CD4-positive, alpha-beta T cell treated with Interferon gamma for 1 hour (primary cell): ENCODE measurements at regions not wholly inside any gene's neighbourhood (a gene's known extent, or its start where the extent isn't known, plus 50 kb on each side); places are given as distances from the start of the nearest gene placed in this dataset.
A peak's percentile ranks its signal among the peaks of the same experiment; 100 is the strongest.

Source experiments
- DNase-seq: peaks from one replicate; pipeline ENCODE4 v3.0.0-alpha.2; 2020

DNA sequence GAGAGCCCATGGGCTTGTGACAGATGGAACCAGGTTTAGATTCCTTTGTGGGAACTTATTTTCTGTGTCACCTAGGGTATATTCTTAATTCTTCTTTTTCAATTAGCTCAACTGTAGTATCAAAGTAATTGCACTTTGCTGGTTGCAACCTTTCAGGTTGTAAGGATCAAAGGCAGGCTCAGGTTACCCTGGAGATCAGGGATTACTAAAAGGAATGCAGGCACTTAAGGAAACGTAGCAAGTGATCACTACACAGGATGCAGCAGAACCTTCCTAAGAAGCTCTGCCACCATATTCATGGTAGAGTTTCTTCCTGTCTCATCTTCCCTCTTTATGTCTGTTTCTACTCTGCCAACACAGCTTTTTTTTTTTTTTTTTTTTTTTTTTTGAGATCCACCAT is 133.2 kb upstream of the JAG1 start:
- DNase-seq: no peak

GRCh38 chr20:10812759-10813327 is 139.0 kb upstream of the JAG1 start:
- DNase-seq: no peak

DNA sequence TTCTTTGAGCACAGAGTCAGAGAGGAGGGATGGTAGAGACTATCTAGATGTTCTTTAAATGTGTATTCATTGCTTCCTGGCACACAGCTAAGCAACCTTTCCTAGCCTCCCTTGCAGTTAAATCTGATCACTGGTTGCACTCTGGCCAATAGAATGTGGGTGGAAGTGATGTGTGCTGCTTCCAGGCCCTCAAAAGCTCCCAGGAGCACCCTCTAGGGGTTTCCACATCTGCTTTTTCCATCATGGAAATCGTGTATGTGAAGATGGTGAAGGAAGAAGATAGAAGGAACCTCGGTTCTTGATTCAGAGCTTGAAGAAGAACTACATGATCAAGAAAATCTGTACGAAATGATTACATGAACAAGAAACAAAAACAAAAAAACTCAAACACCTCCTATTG is 149.8 kb upstream of the JAG1 start:
- no peak for DNase-seq

- no peak for DNase-seq
These were observed 151.1 kb upstream of the JAG1 start for GRCh38 chr20:10824750-10825500.

GRCh38 chr20:10826111-10826510 is 152.3 kb upstream of the JAG1 start:
- no peak for DNase-seq

GRCh38 chr20:10828180-10828579 is 154.4 kb upstream of the JAG1 start:
- no peak for DNase-seq

GRCh38 chr20:10832141-10832540 is 158.3 kb upstream of the JAG1 start:
- DNase-seq: no peak

DNA sequence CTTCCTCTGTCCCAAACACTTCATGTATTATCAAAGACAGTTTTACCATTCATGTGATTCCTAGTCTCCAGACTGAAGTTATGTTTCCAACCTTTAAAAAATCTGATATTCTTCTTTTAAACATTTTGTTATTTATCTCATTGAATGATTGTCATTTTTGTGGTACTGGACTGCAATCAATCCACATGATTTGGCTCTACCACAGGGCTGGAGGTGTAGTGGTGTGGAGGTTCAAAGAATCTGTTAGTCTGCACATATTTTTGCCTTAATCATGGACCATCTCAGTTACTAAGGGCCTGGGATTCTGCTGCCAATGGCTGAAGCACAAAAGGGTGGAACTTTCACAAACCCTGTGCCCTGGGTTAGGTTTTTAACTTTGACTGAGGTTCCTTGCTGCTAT is 164.1 kb upstream of the JAG1 start:
- DNase-seq: no peak

GRCh38 chr20:10842116-10842515 is 168.3 kb upstream of the JAG1 start:
- DNase-seq: no peak

GRCh38 chr20:10843146-10843711 is 169.4 kb upstream of the JAG1 start:
- DNase-seq: no peak

DNA sequence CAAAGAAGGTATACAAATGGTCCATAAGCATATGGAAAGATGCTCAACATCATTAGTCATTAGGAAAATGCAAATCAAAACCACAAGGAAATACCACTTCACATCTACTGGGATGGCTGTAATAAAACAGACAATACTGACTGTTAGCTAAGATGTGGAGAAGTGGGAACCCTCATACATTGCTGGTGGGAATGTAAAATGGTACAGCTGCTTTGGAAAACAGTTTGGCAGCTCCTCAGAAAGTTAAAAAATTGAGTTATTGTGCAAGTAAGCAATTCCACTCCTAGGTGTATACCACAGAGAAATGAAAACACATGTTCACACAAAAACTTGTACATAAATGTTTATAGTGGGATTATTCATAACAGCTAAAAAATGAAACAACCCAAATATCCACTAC is 173.0 kb upstream of the JAG1 start:
- no peak for DNase-seq

DNA sequence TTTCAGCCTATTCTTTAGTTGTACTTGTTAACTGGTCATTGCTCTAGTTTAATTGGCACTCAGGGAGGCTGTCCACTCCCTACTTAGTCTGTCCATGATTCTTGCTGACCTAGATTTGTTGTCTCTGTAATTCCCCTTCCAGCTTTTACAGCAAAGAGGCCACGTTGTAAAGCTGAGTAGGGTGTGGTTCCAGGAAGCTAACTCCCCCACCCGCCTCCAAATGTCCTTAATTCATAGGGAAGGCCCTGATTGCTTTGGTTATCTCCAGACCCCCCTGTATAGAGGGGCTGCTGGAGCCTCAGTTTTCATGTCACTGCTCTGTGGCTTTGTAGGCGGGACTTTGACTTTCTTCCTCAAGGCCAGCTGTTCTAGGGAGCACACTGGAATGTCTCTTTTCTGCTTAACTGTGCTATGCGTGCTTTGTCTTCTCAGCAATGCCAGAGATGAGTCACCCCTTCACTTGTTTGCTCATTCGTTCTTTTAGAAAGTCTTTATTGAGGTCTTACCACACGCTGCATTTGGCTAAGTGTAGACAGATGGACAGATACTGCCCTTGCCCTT is 175.1 kb upstream of the JAG1 start:
- DNase-seq: no peak

GRCh38 chr20:10853176-10853575 is 179.4 kb upstream of the JAG1 start:
- DNase-seq: no peak

- no peak for DNase-seq
These were observed 179.9 kb upstream of the JAG1 start for GRCh38 chr20:10853731-10854130.

DNA sequence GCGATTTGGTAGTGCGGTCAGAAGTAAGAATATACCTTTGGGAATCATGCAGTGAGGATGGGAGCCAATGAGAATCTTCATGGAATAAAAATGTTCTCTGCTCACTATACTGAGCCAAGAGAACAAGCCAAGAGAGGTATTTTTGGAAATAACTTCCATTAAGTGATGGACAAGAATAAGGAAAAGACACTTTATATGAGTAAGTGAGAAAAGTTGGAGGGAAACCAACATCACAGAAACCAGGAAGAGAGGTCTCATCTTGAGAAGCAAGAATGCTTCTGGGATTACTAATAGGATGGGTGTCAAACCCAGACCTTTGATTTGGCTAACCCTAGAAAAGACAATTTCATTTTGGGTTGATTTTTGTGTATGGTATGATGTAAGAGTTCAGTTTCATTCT is 181.2 kb upstream of the JAG1 start:
- no peak for DNase-seq

GRCh38 chr20:10855778-10856177 is 182.0 kb upstream of the JAG1 start:
- DNase-seq: no peak

- DNase-seq: no peak
These were observed 182.6 kb upstream of the JAG1 start for GRCh38 chr20:10856237-10857015.

DNA sequence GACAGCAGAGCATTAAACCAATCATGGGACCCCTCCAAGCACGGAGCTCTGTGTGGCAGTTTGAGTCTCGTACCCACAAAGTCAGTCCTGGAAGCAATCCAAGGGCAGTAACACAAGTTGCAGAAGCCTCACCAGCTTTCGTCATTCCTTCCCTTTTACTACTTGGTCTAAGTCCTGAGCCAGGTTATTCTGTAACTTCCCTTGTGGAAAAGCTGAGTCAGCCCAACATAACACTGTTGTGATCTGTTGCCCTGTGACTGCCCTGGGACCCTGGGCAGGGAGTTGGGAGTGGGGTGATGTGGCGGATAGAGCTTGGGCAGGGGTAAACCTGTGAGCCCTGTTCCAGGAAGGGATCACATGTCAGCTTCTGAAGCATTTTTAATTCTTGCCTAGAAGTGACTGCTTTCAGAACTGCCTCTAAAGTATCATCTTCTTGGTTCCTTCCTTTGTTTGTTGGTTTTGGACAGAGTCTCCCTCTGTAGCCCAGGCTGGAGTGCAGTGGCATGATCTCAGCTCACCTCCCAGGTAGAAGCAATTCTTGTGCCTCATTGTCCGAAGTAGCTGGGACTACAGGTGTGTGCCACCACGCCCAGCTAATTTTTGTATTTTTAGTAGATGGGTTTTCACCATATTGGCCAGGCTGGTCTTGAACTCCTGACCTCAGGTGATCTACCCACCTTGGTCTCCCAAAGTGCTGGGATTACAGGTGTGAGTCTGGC is 183.7 kb upstream of the JAG1 start:
- DNase-seq: peak; percentile 19

- no peak for DNase-seq
These were observed 187.3 kb upstream of the JAG1 start for GRCh38 chr20:10861090-10861489.

DNA sequence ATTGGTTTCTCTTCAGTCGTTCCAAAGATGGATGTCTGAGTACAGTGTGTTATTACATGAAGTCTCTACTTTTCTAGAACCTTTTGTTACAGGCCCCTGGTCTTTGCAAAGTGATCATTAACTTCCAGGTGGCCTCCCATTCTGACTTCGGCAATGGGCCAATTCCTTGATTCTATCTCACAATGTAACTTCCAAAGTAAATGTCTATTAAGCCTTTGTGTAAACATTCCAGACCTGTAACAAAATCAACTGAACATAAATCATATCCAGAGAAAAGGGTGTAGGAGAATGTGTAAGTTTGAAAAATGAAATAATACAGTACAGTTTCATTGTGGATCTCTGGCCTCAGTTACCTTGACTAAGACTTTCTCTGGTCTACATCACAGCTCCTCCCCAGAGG is 187.8 kb upstream of the JAG1 start:
- DNase-seq: no peak

- no peak for DNase-seq
These were observed 189.7 kb upstream of the JAG1 start for GRCh38 chr20:10863337-10864060.

- no peak for DNase-seq
These were observed 190.4 kb upstream of the JAG1 start for GRCh38 chr20:10864076-10864672.
